Astrocyte of the hippocampus (primary cell): ENCODE measurements at regions not wholly inside any gene's neighbourhood (a gene's known extent, or its start where the extent isn't known, plus 50 kb on each side); places are given as distances from the start of the nearest gene placed in this dataset.
A peak's percentile ranks its signal among the peaks of the same experiment; 100 is the strongest.

Source experiments
- DNase-seq: peaks from one replicate; pipeline ENCODE4 v3.0.0; 2011; ENCODE audit warnings: low read depth, low spot score

DNA sequence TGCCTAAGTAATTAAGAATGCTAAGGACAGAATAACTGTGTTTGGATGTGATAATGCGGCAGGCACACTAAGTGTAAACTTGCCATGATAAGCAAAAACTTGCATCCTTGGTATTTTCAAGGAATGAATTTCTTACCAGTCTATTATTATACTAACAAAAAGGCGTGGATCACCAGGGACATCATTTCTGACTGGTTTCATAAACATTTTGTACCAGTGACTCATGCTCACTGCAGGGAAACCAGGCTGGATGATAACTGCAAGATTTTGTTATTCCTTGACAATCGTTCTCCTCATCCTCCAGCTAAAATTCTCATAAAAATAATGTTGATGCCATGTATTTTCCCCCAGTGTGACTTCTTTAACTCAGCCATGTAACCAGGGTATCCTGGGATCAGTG, 289.5 kb downstream of the CDCA7 start:
- peak; percentile 60 for DNase-seq

GRCh38 chr2:173647681-173648311, 293.1 kb downstream of the CDCA7 start:
- no peak for DNase-seq

GRCh38 chr2:173648816-173649215, 294.1 kb downstream of the CDCA7 start:
- DNase-seq, result no peak

- no peak for DNase-seq
Observed at GRCh38 chr2:173649527-173650219, 295.0 kb downstream of the CDCA7 start.

- DNase-seq, result no peak
Observed at GRCh38 chr2:173651891-173652290, 297.2 kb downstream of the CDCA7 start.

DNA sequence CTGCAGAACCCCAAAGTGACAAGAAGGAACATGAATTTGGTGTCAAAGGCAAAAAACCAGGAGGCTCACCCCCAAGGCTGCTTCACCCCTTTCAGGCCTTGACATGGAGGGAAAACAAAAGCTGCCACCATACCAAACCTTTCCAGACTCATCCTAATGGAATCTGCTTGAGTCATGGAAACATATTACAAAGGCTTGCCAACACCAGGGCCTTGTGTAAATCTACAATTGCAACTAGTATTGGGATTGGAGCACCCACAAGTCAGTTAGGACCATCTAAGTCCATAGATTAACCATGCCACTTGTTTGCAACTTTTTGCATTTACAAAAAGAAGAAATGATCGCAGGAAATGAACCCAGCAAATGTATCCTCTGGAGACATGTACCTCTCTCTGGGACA, 297.6 kb downstream of the CDCA7 start:
- DNase-seq, result peak; percentile 91

DNA sequence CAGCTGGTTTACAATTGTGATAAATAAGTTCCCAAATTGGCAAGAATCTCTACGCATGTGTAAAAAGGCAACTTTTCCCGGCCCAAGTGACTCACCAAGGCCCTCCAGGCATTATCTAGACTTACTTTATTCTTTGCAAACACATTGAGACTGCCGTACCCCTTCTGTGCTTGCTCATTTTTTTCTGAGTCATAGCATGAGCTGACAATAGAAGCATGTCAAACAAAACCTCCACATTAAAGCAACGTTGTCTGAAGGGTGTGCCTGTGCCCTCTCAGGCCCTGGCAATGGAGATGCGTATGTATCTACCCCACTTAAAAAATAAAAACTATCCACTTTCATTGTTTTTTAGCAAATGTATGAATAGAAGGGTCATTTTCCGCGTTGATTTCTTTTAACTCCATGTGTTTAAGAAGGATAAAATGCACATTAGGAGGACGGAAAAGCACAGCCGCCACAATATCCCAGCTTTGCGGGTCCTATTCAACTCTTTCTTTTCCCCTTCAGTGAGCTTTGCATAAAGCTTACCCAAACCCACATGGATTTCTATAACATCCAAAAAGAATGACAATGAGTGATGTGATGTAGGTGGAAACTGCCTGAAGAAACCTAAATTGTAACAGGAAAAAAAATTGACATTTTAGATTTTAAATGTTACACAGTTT, 298.2 kb downstream of the CDCA7 start:
- peak; percentile 92 for DNase-seq

GRCh38 chr2:173653432-173653805, 298.7 kb downstream of the CDCA7 start:
- no peak for DNase-seq

GRCh38 chr2:173654161-173654895, 299.7 kb downstream of the CDCA7 start:
- DNase-seq, result no peak

DNA sequence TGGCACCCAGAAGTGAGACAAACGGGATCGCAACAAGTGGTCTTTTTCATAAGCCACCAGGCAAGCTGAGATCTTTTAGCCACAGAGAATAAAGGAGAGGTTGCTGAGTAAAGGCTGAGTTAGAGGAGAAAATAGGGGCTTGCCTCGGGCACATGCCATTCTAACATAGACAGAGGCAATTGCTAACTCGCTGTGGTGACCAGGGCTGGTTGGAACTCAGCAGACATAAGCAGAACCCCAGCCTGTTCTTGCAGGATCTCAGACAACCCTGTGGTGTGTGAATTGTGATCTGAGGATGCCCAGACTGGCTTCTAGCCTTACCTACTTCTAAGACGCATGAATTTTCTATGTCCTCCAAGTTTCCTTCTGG, 300.2 kb downstream of the CDCA7 start:
- no peak for DNase-seq

- DNase-seq, result no peak
Observed at GRCh38 chr2:173656086-173656485, 301.4 kb downstream of the CDCA7 start.

DNA sequence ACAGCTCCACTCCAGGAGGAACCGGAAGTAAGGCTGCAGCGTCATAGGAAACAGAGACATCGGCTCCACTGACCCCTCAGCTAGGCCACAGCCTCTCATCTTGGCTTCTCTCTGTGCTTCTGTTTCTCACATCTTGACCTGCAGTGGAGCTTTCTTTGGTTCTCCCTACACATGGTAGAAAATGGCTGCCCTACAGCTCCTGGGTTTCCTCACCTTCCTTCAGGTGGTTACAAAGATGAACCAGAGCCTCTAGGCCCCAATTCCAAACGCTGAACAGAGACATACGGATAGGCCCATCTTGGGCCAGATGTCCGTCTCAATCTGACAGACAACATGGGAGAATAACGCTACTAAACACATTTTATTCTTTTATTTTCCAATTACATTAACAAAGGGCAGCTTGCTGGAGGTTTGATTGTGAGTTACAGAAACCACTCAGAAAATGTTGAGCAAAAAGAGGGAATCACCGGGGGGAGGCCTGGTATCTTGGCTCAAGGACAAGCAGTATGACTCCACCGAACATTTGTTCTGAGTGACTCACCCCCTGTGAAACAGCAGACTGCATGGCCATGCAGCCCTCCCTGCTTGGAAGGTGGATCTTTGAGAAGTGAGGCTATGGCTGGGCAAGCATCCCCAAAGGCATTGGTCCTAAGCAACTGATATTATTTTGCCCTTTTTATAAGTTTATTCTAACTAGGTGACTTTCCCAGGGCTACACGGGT, 303.5 kb downstream of the CDCA7 start:
- peak; percentile 94 for DNase-seq

GRCh38 chr2:173658946-173659371, 304.3 kb downstream of the CDCA7 start:
- no peak for DNase-seq

- DNase-seq, result peak; percentile 41
Observed at GRCh38 chr2:173659509-173659908, 304.8 kb downstream of the CDCA7 start.

DNA sequence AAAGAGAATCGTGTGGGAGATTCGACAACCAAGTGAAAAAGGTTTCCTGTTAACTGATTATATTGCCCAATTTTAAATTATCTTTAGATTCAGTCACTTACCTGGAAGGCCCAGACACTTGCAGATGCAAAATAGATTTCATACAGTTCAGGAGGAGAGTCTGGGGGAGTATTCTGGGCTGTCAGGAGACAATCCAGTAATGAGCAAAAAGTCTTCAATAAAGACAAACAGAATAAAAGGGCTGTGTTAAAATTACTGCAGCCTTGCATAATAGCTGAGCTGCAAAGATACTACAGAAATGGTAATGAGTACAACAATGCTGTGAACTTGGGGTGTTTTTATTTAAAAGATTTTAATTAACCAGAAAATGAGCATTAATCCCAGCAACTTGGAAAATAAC, 303.6 kb downstream of the SP3 start:
- no peak for DNase-seq

GRCh38 chr2:173663353-173663752, 301.8 kb downstream of the SP3 start:
- no peak for DNase-seq

DNA sequence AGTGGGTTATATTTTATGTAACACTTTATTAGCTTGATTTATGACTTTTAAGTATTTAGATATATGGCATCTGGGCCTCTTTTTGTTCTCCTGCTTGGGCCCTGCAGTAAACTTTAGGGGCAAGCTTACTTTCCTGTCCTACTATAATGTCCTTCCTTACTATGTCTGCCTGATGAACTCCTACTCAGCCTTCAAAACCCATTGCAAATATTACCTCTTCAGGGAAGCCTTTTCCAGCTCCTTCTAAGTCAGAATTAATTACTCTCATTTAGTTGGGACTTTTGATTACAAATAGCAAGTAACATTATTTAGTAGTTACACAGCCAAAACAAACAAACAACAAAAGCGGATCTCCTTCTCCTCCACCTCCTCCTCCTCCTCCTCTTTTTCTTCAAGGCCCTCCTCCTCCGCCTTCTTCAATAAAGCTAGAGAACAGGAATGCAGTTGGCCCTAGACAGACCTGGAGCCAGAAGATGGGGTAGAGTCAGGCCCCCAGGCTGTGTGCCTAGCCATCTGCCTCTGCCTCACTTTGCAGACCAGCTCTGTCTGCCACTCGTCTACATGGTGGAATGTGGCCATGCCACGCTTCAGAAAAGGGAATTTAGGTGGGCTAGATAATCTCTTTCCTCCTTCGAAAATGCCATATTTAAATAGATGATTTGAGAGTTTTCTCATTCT, 301.2 kb downstream of the SP3 start:
- DNase-seq, result no peak

- DNase-seq, result no peak
Observed at GRCh38 chr2:173664513-173664910, 300.7 kb downstream of the SP3 start.

GRCh38 chr2:173666171-173666888, 298.8 kb downstream of the SP3 start:
- no peak for DNase-seq

GRCh38 chr2:173667014-173667413, 298.2 kb downstream of the SP3 start:
- DNase-seq, result no peak
